Astrocyte of the cerebellum (primary cell): ENCODE measurements at regions not wholly inside any gene's neighbourhood (a gene's known extent, or its start where the extent isn't known, plus 50 kb on each side); places are given as distances from the start of the nearest gene placed in this dataset.

ENCODE experiments used
- DNase-seq: peaks from one replicate; pipeline ENCODE4 v3.0.0-alpha.2; 2011; ENCODE audit warnings: low read depth
- H3K4me3 ChIP-seq: 2 replicates; pipeline ENCODE4 v1.5.1; 2011; ENCODE audit warnings: mild to moderate bottlenecking, low read depth, low read length, moderate library complexity
- in situ Hi-C: cut with HindIII; loops from 2 replicates; pipeline ENCODE4 v1.10.0; 2017; ENCODE audit warnings: low sequenced_read_pairs
- TF ChIP-seq, protein P1 (sequence below): IDR thresholded peaks from 2 replicates; pipeline ENCODE4 v1.5.1; 2012; ENCODE audit warnings: low read length, low read depth, moderate library complexity, mild to moderate bottlenecking; ENCODE audit errors: missing control alignments

- TF ChIP-seq, protein P1, sequence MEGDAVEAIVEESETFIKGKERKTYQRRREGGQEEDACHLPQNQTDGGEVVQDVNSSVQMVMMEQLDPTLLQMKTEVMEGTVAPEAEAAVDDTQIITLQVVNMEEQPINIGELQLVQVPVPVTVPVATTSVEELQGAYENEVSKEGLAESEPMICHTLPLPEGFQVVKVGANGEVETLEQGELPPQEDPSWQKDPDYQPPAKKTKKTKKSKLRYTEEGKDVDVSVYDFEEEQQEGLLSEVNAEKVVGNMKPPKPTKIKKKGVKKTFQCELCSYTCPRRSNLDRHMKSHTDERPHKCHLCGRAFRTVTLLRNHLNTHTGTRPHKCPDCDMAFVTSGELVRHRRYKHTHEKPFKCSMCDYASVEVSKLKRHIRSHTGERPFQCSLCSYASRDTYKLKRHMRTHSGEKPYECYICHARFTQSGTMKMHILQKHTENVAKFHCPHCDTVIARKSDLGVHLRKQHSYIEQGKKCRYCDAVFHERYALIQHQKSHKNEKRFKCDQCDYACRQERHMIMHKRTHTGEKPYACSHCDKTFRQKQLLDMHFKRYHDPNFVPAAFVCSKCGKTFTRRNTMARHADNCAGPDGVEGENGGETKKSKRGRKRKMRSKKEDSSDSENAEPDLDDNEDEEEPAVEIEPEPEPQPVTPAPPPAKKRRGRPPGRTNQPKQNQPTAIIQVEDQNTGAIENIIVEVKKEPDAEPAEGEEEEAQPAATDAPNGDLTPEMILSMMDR, result no peak
- no peak for DNase-seq
- in situ Hi-C loops, result no loop called here
- no peak overlapping the region for H3K4me3 ChIP-seq
Measured at GRCh38 chr7:116384936-116385635, 114.5 kb upstream of the CAV2 start.

GRCh38 chr7:116386674-116387073 is 112.9 kb upstream of the CAV2 start:
- in situ Hi-C loops, result no loop called here
- no peak overlapping the region for H3K4me3 ChIP-seq
- DNase-seq, result no peak
- TF ChIP-seq, protein P1, result no peak

- in situ Hi-C loops, result no loop called here
- DNase-seq, result no peak
- H3K4me3 ChIP-seq, result no peak overlapping the region
- TF ChIP-seq, protein P1, result no peak
Measured at GRCh38 chr7:116390363-116390762, 109.2 kb upstream of the CAV2 start.

- in situ Hi-C loops, result no loop called here
- no peak overlapping the region for H3K4me3 ChIP-seq
Measured at GRCh38 chr7:116392806-116393205, 106.7 kb upstream of the CAV2 start.

DNA sequence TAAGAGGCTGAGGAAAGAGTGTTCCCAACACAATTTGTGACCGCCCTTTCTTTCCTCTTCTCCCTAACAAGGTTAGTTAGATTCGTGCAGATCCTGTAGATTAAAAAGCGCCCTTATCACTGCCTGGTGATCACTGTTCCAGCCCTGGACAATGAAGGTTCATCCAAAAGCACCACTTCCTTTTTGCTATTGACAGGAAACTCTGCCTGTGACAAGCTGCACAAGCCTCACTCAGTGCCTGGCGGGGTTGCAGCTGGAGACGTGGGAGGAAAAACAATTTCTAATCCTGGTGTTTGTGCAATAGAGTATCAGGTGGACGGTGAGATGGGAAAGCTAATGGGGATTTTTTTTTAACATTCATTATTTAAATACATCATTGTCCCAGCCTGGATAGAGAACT is 105.9 kb upstream of the CAV2 start:
- no peak for DNase-seq
- no peak overlapping the region for H3K4me3 ChIP-seq
- TF ChIP-seq, protein P1, result no peak
- in situ Hi-C loops, result no loop called here

More at GRCh38 chr7:116392806-116393205, 106.7 kb upstream of the CAV2 start:
- no peak for DNase-seq
- TF ChIP-seq, protein P1, result no peak

DNA sequence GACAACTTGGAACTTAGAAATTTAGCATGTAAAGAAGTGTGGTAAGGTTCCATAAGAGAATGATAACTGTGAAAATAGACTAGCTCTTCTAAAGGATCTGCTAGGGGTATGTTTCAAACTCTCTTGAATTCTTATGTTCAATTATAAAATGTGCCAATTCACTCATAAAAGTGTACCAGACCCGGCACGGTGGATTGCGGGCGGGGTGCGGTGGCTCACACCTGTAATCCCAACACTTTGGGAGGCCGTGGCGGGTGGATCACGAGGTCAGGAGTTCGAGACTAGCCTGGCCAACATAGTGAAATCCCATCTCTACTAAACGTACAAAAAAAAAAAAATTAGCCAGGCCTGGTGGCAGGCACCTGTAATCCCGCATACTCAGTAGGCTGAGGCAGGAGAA is 105.4 kb upstream of the CAV2 start:
- in situ Hi-C loops, result no loop called here
- DNase-seq, result no peak
- H3K4me3 ChIP-seq, result no peak overlapping the region
- TF ChIP-seq, protein P1, result no peak
